GM19372 (cell line): ENCODE measurements at regions not wholly inside any gene's neighbourhood (a gene's known extent, or its start where the extent isn't known, plus 50 kb on each side); places are given as distances from the start of the nearest gene placed in this dataset.
"Not testable (repeated sequence)": the region's sequence is repeated elsewhere in the genome, so short reads cannot be mapped to it uniquely, and the experiment has no call there.

Source experiments
- ATAC-seq: cut with Tn5 transposase; IDR thresholded peaks from one replicate; pipeline ENCODE4 v1.9.1; 2021; ENCODE audit warnings: mild to moderate bottlenecking, low read depth, moderate library complexity; ENCODE audit not compliant: unreplicated experiment

DNA sequence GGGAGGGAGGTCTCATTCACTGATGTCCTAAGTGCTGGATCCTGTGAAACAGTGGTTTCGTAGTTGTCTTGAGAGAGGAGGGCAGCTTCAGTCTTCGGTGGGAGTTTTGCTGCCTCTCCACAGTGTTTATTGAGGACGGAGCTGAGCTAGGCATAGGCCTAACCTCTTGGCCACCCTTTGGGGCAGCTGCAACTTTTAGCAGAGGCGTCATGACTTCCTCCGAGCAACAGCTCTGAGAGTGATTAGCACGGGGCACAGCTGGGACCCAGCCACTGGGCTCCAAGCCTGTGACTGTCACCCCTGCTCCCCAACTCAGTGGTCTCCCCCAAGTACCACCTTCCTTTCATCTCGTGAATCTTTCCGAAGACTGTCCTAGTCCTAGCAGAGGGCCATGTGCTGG, 139.9 kb upstream of the NCOR2 start:
- ATAC-seq, result no peak

DNA sequence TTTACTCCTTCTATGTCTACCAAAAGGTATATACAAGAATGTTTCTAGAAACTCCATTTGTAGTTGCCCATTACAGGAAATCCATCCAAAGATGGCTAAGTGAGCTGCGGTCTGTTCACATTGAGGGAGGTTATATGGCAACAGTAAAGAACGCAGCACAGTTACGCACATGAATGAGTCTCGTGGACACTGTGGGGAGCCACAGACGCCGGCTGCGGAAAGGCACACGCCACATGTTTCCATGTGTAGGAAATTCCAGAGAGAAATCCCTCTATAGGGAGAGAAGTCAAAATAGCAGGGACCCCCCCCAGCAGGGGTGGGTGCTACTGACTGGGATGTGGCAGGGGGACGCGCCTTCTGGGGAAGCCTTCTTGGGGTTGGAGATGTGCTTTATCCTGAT, 139.0 kb upstream of the NCOR2 start:
- no peak for ATAC-seq

DNA sequence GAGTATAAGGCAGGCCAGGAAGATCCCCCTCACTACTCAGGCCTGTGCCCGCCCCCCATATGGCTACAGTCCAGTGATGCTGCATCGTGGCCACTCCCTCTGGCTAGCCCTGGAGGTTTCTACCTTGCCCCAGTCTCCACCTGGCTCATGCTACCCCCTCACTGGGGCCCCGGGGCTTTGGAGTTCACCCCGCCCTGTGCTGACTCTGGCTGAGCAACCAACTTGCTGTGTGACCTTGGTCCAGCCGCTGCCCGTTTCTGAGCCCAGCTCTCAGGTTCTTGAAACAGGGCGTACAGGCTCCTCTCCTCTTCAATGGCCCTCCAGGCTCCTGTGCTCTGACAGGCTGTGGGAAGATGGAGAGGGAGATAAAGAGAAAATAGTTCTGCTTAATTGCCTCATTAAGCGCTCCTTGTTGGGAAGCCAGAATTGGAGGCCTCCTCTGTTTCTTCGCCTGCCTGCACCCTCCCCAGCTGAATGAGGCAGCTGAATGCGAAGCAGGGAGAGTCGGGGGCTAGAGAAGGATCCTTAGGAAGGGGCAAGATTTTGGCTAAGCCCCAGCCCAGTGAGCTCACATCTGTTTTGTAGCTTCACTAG, 138.2 kb upstream of the NCOR2 start:
- no peak for ATAC-seq

DNA sequence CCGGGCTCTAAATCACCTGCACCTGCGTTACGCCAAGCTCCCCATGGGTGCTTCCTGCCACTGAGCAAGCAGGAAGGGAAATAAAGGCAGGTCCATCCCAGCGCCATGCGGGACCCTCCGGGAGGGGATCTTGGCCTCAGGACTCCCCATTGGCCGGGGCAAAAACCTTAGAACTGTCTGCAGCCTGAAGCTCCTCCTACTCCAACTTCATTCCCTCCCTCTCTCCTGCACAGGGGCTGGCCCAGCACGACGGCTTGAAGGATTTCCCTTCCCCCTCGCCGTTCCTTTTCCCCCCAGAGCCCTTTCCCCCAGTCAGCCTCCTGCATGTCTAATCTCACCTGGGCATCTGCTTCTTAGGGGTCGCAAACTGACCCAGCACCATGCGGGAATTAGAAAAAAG, 137.2 kb upstream of the NCOR2 start:
- no peak for ATAC-seq

DNA sequence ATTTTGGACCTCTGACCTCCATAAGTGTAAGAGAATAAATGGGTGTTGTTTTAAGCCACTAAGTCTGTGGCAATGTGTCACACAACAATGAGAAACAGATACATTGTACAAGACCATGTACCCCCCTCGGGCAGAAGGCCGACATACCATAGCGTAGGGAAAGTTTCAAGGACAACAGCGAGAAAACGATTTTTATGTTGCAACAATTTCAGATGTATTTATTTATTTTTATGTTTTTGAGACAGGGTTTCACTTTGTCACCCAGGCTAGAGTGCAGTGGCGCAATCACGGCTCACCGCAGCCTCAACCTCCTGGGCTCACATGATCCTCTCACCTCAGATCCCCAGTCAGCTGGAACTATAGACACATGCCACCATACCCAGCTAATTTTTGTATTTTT, 136.4 kb upstream of the NCOR2 start:
- ATAC-seq, result no peak

DNA sequence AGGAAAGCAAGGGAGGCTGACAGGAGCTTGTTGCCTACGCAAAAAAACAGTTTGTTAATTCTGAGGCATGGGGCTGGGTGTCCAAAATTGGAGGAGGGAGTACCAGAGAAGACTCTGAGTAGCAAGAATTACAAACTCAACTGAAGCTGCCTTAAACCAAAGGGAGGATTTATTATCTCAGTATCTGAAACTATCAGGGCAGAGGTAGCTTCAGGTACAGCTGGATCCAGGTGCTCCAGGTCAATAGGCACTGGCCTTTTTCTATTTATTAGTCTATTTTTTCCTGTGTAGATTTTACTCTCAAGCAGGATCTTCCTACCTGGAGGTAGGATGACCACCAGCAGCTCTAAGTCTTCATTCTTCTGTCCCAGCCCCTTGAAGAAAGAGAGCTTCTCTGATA, 135.3 kb upstream of the NCOR2 start:
- ATAC-seq, result no peak

DNA sequence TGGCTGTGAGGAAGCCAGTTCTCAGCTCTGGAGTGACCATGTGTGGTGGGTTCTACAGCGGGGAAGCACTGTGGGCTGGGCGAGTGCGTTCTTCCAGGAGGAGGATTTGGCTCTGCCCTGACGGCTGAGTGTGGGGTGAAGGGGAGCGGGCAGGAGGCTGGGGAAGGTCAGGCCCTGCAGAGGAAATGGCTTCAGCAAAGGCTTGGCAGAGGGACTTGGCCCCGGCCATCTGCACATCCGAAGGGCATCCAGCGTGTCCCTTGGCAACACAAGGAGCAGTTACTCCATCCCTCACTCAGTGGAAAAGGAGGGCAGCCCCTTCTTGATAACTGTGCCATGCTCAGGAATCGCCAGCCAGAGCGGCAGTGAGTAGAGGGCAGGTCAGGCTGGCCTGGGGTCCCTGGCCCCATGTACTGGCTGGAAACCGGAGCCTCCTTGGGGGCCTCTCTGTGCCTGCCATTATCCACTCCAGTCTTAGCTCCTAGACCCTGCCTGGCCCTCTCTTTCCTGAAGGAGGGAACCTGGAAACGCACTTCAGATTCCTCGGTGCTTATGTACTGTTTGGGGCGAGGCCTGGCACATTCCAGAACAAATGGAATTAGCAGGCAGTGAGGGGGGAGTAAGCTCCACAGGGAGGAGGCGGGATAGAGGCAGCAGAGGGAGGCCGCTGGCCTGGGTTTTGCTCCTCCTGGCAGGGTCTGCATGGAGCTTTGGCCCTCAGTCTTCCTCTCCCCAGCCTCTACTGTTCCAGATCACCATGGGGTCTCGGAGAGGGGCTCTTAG, 133.6 kb upstream of the NCOR2 start:
- ATAC-seq, result no peak

DNA sequence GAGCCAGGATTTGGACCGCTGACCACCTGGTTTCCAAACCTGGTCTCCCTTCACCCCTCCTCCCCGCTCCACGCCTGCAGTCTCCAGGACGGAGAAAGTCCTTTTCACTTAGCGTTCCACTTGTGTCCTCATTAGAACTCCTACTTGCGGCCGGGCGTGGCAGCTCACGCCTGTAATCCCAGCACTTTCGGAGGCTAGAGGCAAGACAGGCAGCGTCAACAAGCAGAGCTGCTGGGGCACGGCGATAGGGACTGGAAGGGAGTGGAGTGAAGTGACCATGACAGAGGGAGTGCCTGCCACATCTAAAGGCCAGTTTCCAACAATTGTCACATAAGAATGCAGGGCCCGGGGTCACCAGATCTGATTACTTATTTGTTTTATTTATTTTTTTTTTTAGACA, 132.5 kb upstream of the NCOR2 start:
- no peak for ATAC-seq

DNA sequence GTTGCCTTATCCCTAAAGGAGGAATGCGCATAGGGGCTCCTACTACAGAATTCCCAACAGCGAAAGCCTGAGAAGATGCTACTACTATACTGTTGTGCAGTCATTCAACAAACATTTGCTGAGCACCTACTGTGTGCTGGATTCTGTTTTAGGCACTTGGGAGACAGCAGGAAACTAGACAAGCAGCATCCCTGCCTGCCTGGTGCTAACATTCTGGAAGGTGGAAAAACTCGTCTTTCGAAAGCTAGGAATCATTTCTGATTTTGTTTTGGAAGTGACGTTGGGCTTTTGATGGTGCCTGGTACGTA, 131.5 kb upstream of the NCOR2 start:
- ATAC-seq, result no peak

DNA sequence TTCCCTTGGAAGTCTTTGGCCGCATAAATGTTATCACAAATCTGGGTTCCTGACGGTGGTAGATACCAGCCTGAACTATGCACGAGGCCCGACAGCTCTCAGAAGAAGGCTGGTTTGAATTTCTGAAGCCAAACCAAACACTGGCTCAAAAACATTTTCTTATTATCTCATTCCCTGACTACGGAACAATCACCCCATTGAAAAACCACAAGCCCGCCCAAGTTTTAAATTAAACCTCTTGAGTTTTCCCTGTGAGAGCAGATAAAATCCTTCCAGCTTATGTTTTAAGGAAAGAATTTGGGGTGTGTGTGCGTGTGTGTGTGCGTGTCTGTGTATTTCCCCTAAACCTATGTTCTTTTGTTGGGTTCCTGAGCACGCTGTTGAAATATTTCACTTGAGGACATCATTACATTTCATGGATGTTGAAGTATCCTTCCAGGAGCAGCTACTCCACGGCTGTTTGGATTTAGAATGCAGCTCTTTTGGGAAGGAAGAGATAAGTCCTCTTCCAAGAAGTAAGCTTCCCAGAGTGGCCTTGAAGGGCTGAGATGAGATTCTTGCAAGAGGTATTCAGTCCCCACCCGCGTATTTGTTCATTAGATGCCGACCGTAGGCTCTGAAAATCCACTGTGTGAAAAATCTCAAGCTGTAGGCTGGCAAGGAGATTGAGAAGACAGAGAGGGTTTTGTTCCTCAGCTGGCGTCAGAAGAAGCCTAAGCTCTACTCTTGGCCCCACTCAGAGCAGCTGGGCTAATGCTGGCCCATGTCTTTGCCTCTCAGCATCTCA, 131.0 kb upstream of the NCOR2 start:
- no peak for ATAC-seq

DNA sequence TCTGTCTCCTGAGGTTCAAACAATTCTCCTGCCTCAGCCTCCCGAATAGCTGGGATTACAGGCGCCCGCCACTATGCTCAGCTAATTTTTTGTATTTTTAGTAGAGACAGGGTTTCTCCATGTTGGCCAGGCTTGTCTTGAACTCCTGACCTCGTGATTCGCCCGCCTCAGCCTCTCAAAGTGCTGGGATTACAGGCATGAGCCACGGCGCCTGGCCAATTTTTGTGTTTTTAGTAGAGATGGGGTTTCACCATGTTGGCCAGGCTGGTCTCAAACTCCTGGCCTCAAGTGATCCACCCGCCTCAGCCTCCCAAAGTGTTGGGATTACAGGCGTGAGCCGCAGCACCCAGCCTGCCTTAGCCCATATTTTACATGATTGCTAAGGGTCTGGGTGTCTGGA, 130.3 kb upstream of the NCOR2 start:
- ATAC-seq, result not testable (repeated sequence)

DNA sequence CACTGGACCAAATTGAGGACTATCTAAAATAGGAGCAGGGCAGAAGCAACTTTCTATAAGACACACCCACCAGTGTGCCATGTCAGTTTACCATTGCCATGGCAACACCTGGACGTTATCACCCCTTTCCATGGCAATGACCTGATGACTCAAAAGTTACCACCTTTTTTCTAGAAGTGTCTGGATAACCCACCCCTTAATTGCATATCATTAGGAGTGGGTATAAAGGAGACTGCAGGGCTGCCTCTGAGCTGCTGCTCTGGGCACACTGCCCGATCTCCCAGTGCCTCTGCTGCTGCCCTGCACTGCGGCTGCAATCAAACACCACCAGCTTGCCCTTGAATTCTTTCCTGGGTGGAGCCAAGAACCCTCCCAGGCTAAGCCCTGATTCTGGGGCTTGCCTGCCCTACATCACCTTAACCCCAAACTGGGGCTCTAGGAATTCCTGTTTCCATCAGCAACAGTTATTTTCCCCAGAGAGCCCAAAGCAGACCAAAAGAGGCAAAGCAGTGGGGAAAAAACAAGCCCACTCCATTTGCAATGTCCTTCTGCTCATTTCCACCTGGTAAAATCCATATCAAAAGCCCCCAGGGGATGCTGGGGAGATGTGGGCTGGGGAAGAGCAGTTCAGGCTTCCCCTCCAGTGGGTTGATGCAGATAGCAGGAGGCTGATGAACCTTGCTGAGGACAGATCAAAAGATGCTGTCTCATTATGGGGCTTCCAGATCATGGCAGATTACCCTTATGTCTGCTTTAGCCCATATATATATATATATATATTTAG, 129.5 kb upstream of the NCOR2 start:
- ATAC-seq, result no peak

DNA sequence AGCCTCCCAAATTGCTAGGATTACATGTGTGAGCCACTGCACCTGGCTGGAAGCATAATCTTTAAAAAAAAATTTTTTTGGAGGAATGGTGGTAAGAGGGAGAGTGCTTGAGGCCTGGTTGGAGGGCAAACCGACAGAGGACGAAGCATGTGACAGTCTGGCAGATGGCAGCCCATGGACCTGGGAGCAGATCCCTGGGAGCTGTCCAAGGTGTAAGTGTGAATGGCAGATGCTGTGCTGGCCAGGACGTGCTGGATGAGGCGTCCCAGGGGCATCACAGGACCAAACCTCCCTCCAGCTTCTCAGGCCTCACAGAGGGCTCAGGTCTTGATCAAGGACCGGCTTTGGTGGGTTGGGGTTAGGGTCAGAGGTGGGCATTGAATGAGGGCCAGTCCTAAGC, 128.4 kb upstream of the NCOR2 start:
- ATAC-seq, result no peak

DNA sequence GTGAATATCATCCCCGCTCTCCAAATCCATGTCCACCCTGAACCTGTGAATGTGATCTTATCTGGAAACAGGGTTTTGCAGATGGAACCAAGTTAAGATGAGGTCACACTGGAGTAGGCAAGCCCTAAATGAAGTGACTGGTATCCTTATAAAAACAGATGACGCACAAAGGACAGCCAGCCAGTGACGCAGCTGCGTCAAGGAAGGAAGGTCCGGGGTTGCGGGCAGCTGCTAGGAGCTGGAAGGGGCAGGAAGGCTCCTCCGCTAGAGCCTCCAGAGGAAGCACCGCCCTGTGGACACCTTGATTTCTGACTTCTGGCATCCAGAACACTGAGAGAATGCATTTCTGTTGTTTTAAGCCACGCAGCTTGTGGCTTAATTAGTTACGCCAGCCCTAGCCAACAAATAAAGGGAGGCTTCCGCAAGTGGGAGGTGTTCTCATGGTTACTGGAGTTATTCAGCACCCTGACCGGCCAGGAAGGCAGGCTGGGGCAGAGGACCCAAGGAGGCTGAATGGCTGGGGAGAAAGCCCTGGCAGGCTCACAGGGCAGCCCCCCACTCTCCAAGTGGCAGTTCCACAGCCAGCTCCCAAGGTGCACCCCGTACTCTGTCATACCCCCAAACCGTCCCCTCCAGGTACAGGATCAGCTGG, 127.6 kb upstream of the NCOR2 start:
- no peak for ATAC-seq

DNA sequence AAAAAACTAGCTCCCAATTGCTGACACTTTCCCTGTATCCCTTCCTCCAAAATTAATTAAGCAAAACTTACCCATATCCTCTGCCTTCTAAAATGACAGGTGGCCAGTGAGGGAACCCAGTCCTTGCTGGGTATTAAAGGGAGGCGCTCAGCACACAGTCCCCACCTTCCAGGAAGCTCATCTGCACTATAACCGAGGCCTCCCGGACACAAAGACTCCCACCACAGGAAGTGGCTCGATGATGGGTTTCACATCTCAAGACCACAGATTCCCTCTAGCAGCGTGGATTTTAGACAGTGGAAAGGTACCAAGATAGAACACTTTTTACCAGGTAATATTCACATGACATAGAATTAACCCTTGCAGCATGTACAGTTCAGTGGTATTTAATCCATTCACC, 126.8 kb upstream of the NCOR2 start:
- no peak for ATAC-seq

DNA sequence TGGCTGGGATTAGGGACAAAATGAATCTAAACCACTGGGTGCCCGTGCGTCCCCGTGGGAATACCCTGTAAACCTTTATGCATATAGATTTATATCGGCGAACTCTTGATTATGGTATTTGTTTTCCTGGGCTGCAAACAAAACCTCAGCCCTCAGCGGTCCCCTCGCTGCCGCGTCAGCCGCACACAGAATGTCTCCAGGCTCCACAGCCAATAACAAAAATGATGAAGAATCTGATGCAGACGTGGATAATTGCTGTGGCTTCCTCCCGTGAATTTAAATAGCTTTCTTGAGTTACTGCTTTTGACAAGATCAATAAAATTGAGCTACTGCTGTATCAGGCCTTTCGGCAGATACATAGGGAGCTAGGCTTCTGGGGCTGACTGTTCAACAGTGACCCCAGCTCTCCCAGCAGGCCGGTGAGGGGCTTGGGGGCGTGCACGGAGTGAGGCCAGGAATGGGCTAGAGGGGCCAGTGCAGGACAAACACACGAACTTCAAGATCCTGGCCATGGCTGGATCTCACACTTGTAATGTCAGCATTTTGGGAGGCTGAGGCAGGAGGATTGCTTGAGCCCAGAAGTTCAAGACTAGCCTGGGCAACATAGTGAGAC, 125.8 kb upstream of the NCOR2 start:
- ATAC-seq, result no peak

DNA sequence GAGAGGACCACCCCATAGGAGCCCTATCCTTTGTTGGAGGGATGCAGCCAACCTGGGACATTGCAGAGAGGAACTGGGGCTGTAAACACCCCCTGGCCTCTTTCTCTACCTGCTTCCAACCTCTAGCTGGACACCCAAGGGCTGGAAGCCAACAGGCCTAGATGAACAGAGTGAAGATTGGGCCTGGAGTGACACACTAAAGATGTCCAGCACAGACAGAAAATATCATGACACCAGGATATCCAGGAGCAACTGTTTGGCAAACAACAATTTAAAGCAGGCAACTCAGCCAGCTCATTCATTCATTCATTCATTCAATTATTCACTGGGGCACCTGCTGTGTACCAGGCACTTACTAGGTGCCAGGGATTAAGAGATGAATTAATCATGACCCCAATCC, 125.0 kb upstream of the NCOR2 start:
- ATAC-seq, result no peak

DNA sequence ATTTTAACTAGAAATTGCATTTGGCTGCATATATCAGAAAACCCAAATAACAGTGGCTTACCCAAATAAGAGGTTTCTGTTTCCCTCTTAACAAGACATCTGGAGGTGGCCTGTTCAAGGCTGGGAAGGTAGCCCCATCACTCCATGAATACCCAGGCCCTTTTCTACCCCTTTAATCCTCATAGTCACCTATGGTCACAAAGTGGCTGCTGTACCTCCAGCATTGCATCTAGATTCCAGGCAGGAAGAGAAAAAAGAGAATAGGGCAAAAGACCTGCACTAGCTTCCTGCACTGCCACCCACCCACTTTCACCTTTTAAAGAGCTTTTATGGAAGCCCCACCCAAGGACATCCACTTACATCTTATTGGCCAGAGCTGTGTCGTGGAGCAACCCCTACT, 124.0 kb upstream of the NCOR2 start:
- ATAC-seq, result no peak

DNA sequence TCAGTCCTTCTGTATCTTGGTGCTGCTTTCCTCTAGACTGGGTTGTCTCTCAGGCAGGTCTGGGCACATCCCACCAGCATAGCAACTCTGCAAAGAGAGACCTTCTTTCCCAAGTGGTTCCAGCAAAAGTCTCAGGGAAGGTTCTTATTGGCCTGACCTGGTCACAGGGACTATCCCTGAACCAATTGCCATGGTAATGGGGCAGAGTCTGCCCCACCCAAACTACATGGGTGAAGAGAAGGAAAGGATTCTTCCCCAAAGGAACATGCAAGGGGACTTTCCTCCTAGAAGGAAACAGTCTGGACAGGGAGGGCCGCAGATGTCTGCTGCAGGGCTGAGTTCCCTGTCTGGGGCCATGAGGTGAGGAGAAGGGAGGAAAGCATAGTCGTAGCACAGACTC, 122.2 kb upstream of the NCOR2 start:
- no peak for ATAC-seq

DNA sequence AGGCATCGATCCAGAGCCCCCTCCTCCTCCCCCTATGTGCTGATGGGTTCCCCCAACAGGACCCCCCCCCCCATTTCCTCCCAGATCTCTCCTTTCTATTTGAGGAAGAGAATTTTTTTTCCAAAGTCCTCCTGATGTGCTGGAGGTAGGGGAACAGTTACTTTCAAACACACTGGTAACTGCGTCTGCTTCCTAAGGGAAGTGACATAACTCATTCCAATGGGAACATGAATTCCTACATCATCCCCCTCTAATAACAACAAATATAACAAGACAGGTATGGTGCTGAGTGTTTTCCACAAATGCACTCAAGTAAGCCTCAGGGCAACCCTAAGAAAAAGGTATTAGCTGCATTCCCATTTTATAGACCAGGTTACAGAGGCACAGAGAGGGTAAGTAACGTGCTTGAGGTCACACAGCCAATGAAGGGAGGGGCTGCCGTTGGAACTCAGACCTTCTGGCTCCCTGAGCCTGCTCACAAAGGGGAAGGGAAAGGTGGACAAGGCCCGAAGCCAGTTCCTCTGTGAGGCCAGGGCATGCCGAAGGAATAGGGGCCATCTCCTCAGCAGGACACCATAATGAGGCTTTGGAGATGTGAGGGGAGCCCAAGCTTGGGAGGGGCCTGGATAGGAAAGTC, 121.1 kb upstream of the NCOR2 start:
- ATAC-seq, result no peak
